Nephron (organoid): ENCODE measurements at regions not wholly inside any gene's neighbourhood (a gene's known extent, or its start where the extent isn't known, plus 50 kb on each side); places are given as distances from the start of the nearest gene placed in this dataset.
A peak's percentile ranks its signal among the peaks of the same experiment; 100 is the strongest.

Experiments
- H3K27ac Mint-ChIP-seq, 3 experiments: 2 replicates each; pipeline ENCODE4 v1.8.0; 2020; ENCODE audit warnings: mixed read lengths in 3 of 3, mild to moderate bottlenecking in 2 of 3, moderate library complexity in 1 of 3
- H3K27me3 Mint-ChIP-seq: 2 replicates; pipeline ENCODE4 v1.8.0; 2021; ENCODE audit warnings: low read depth, mild to moderate bottlenecking, moderate library complexity, mixed read lengths
- H3K36me3 Mint-ChIP-seq: 2 replicates; pipeline ENCODE4 v1.8.0; 2020; ENCODE audit warnings: low read depth, mixed read lengths
- H3K4me1 Mint-ChIP-seq: 2 replicates; pipeline ENCODE4 v1.8.0; 2020; ENCODE audit warnings: mixed read lengths
- H3K4me3 Mint-ChIP-seq, 3 experiments: 2 replicates each; pipeline ENCODE4 v1.8.0; 2020; ENCODE audit warnings: mild to moderate bottlenecking in 3 of 3, mixed read lengths in 3 of 3, moderate library complexity in 2 of 3
- H3K9me3 Mint-ChIP-seq: 2 replicates; pipeline ENCODE4 v1.8.0; 2020; ENCODE audit warnings: mixed read lengths
- TF ChIP-seq, protein P1 (sequence below), 3 experiments: fragments of 200-600 bp; sonication (generic); IDR thresholded peaks; one replicate each; pipeline ENCODE4 v1.5.0; 2021; ENCODE audit warnings: antibody characterized with exemption in 3 of 3; ENCODE audit not compliant: unreplicated experiment in 3 of 3

DNA sequence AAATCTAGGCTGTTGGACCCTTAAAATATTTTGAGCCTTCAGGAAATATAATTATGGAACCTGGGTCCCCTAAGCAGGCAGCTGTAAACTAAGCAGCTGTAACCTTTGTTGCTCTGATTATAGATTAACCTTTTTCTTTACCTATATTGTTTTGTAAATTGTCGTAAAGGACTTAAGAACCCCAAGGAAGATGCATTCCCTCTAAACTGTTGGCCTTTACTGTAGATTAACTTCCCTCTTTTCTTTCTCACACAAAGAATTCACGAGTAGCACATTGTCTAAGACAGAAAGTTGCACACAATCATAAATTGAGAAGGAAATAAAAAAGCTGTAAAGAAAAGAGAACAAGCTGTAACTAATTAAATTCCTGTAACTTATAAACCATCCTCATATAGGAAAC, 877.3 kb downstream of the ROBO2 start:
- Mint-ChIP-seq H3K36me3 (no peaks in the 10 kb centered on the region), H3K4me1 (no peaks in the 10 kb centered on the region), H3K9me3 (peaks cover 24% of the 10 kb centered on the region), H3K4me3 (no peak overlapping the region), H3K27ac (no peak overlapping the region), H3K27me3 (peaks cover 4% of the 10 kb centered on the region)
- TF ChIP-seq, protein P1, sequence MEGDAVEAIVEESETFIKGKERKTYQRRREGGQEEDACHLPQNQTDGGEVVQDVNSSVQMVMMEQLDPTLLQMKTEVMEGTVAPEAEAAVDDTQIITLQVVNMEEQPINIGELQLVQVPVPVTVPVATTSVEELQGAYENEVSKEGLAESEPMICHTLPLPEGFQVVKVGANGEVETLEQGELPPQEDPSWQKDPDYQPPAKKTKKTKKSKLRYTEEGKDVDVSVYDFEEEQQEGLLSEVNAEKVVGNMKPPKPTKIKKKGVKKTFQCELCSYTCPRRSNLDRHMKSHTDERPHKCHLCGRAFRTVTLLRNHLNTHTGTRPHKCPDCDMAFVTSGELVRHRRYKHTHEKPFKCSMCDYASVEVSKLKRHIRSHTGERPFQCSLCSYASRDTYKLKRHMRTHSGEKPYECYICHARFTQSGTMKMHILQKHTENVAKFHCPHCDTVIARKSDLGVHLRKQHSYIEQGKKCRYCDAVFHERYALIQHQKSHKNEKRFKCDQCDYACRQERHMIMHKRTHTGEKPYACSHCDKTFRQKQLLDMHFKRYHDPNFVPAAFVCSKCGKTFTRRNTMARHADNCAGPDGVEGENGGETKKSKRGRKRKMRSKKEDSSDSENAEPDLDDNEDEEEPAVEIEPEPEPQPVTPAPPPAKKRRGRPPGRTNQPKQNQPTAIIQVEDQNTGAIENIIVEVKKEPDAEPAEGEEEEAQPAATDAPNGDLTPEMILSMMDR (IDR thresholded peaks at IDR 0.05; ENCODE audit: unreplicated experiment in 3 of 3), result no peak

DNA sequence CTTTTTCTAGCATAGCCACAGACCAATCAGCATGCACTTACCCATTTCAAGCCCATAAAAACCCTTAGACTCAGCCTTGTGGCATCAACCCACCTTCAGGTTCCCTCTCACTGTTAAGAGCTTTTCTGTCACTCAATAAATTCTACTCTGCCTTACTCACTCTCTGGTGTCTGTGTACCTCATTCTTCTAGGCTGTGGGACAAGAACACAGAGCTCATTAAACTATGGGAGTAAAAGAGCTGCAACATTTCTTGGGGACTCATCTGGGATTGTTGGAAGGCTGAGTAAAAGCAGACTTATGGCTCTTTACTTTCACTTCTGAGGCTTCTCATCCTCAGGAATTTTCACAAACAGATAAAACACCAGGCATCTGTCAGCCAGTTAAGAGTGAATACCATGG, 879.3 kb downstream of the ROBO2 start:
- peaks cover 28% of the 10 kb centered on the region for H3K9me3 Mint-ChIP-seq
- no peaks in the 10 kb centered on the region for H3K36me3 Mint-ChIP-seq
- TF ChIP-seq, protein P1 (IDR thresholded peaks at IDR 0.05; ENCODE audit: unreplicated experiment in 3 of 3), result no peak
- no peak overlapping the region for H3K27ac Mint-ChIP-seq
- H3K27me3 Mint-ChIP-seq, result peaks cover 4% of the 10 kb centered on the region
- no peaks in the 10 kb centered on the region for H3K4me1 Mint-ChIP-seq
- H3K4me3 Mint-ChIP-seq, result no peak overlapping the region

DNA sequence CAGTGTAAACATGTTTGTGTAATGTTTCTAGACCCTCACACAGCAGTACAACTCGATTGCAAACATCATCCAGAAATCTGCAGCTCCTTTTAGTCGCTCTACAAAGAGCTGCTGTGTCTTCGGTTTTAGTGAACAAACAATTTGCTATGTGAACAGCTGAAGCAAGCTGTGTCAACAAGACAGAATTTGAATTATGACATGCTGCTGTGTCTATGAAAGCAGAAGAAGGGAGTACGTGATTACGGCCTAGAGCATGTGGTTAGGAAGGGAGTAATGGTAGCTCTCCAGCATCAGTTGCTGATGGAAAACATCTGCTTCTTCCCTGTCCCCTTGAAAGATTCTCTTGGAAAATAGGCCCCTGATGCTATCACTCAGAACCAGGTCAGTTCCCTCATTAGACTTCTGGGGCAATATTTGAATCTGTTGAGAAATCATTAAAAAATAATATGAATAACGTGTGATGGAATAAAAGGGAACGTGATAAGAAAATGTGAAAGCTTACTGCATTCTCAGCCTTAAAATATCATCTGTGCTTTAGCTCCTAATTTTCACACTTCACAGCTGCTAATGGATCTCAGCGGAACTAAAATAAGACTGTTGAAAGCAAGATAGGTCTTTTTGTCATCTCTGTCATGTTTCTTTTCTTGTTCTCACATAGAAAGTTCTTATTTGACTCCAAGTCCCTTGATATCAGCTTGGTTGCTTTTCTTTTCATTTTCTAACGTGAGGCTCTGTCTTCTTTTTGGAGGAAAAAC, 891.5 kb downstream of the ROBO2 start:
- Mint-ChIP-seq H3K4me3 (no peak overlapping the region), H3K36me3 (no peaks in the 10 kb centered on the region), H3K27ac (peak overlapping the region; percentile 86 to 98 (median 87)), H3K9me3 (peaks cover 8% of the 10 kb centered on the region), H3K4me1 (peaks cover 60% of the 10 kb centered on the region), H3K27me3 (no peaks in the 10 kb centered on the region)
- TF ChIP-seq, protein P1 (IDR thresholded peaks at IDR 0.05; ENCODE audit: unreplicated experiment in 3 of 3), result no peak

DNA sequence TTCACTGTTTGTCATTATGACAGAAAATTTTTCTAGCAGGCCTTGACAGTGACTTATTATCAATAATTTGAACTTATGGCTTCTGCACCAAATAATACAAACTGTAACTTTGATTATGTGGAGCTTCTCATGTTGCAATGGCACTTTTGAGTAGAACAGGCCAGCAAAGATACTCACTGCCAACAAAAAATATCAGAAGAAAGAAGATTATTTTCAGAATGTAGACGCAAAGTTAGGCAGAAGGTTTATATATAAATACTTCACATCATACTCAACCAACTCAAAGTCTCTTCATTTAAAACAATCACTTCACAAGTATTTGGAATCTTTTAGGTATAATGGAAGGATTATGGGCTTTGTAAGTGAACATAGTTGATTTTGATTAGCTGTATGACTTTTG, 893.0 kb downstream of the ROBO2 start:
- Mint-ChIP-seq H3K27me3 (no peaks in the 10 kb centered on the region), H3K36me3 (no peaks in the 10 kb centered on the region), H3K4me1 (peaks cover 54% of the 10 kb centered on the region), H3K9me3 (peaks cover 14% of the 10 kb centered on the region), H3K4me3 (no peak overlapping the region), H3K27ac (peak overlapping the region; percentile 86 to 98 (median 87))
- TF ChIP-seq, protein P1 (IDR thresholded peaks at IDR 0.05; ENCODE audit: unreplicated experiment in 3 of 3), result no peak

DNA sequence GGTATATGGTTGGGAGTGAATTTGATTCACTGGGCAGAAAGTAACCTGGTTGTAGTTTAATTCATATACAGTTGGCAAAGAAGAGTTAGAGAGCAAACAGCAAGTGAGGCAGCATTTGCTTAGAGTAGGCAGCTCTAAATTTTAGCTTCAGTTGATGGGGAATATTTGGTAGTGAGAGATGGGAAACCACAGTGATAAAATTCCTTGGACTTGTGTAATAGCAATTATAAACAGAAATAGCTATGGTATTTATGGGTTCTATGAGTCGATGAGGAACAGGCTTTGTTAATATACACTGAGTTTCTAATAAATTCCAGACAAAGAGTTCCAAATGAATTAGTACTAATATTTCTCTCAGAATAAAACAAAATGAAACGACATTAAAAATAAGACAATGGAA, 894.0 kb downstream of the ROBO2 start:
- Mint-ChIP-seq H3K9me3 (peaks cover 19% of the 10 kb centered on the region), H3K4me1 (peaks cover 45% of the 10 kb centered on the region), H3K27ac (peak overlapping the region in 2 of 3 experiments; percentile 86 to 98), H3K4me3 (no peak overlapping the region), H3K36me3 (no peaks in the 10 kb centered on the region), H3K27me3 (no peaks in the 10 kb centered on the region)
- TF ChIP-seq, protein P1 (IDR thresholded peaks at IDR 0.05; ENCODE audit: unreplicated experiment in 3 of 3), result no peak

DNA sequence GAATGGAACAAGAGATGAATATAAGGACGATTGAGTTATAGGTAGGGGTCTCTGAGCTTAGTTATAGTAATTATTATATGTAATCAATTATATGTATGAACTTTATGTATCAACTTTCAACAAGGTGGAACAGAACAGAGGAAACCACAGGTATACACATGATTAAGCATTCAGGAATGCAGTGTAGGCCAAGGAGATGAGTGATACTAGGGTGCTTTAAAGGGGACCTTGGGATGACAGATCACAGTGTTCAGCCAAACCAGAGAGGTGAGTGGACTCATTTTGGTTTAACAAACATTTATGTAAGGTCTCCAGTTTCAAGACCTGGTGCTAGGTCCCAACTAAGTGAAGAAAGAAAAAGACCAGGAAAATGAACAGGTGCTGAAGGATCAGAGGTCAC, 895.5 kb downstream of the ROBO2 start:
- Mint-ChIP-seq H3K36me3 (no peaks in the 10 kb centered on the region), H3K4me3 (no peak overlapping the region), H3K27ac (no peak overlapping the region), H3K9me3 (peaks cover 19% of the 10 kb centered on the region), H3K4me1 (peaks cover 46% of the 10 kb centered on the region), H3K27me3 (no peaks in the 10 kb centered on the region)
- TF ChIP-seq, protein P1 (IDR thresholded peaks at IDR 0.05; ENCODE audit: unreplicated experiment in 3 of 3), result no peak
